ENCODE measurements at regions not wholly inside any gene's neighbourhood (a gene's known extent, or its start where the extent isn't known, plus 50 kb on each side); places are given as distances from the start of the nearest gene placed in this dataset.
A peak's percentile ranks its signal among the peaks of the same experiment; 100 is the strongest.

DNA sequence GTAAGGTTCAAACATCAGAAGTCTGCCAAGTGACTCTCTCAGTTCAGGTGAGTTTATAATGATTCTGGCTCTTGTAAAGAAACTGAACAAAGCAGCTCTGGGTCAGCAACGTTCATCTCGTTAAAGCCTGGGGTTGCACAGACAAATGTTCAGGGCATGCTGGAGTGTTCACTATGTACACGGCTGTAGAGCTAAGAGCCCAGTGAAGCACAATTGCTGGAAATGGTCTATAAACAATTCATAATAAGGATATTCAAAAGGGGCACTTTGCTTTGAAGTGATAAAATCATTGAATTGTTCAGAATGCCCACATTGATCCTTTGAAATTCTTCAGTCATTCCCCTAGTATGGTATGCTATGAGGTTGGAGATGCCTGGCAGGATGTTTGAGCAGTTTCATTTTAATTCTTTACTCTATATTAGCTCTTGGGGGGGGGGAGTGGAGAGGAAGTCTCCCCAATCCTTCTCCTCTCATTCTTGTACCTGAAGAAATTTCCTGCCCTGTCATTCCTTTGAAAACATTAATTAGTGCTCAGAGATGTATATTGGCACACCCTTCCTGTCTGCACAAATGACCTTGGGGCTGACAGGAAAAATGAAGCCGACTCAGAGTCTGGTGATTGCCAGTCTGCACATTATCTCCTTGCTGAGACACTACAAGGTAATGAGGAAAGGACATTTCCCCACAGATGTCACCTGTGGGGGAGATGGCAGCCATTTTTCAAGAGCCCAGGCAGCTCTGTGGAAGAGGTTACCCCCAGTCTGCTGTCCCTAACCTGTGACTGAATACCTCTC is 145.5 kb downstream of the DLEU7 start:
- no peak for ATAC-seq

DNA sequence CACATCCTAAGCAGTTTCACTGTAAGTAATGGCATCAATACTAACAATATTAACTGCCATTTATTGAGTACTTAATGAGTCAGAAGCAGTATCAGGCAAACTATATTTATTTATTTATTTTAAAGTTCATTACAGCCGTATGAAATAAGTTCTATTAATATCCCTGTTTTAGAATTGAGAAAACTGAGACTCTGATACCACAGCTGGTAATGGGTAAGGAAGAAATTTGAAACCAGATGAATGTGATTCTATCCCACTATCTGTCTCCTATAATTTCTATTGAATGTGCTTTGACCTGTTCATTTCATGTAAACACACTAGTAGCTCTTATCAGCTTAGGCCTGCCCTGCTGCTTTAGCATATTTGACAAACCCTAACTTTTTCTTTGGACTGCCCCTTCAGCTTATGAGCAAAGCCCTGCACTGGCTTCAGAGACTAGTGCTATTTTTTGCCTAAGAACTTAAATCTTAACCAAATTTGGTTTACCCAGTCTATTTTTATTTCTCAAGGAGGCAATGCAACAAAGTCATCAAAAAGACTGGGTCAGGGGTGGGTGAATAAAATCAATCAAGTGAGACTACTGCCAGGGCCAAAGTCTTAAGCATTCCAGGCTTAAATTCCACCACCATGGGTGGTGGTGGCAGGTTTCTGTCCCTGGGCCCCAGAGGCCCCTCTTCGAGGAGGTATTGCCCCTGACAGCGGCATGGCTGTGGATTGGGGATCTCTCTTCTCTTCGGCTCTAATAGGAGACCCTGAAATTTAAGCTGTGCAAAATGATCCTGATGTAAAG is 143.4 kb downstream of the DLEU7 start:
- no peak for ATAC-seq

DNA sequence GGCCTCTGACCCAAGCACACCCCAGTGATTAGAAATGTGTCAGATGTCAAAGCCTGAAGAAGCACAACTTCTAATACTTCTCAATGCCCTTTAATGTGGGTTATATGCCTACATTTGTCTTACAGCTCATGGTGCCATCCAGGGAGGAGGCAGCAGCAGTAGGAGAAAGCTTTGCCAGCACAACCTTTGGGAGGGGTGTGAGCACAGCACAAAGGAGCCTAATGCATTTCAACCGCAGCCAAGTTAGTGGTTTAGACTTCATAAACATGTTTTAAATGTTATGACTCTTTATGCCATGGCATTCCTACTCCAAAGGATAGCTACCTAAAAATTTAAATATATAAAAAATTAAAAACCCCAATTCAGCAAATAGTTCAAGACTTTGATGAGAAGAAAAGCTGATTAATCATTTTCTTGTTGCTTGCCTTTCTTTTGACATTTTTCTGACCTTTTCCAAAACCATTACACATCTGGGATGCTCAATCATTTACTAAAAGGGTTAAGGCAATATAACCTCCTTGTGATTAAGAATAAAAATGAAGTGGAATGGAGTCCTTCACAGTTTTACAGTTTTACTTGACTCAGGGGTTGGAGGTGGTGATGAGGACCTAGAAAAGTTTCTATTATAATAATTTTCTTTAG is 142.7 kb downstream of the DLEU7 start:
- ATAC-seq: no peak

DNA sequence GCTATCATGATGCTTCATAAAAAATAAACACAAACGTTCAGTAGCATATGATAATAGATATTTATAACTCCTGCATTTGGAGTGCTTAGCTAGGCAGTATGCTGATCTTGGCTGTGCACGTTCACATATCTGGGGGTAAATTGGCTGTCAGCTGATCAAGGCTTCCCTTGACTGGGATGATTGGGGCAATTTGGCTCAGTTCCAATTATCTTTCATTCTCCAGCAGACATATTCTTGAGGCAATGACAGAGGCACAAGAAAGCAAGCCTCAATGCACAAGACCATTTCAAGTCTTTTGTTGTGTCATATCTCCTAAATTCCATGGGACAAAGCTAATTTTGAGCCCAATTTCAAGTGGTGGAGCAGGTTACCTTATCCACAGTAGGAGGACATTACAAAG is 142.0 kb downstream of the DLEU7 start:
- no peak for ATAC-seq

DNA sequence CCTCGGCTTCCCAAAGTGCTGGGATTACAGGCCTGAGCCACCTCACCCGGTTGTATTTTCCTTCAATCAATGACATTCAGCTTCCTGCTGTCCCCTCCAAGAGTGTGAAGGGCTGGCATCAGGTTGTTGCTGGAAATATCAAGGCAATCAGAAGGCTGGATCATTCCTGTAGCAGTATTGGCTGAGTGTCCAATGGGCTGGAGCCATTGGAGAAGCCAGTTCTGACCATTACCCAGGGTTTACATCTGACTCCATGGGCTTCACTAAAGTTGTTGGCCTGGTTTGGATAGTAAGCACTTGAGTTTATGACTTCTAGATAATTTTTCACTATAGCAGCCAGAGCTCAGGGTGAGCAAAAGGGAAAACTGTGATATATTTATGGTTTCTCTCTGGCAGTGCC is 137.0 kb downstream of the DLEU7 start:
- ATAC-seq: no peak

DNA sequence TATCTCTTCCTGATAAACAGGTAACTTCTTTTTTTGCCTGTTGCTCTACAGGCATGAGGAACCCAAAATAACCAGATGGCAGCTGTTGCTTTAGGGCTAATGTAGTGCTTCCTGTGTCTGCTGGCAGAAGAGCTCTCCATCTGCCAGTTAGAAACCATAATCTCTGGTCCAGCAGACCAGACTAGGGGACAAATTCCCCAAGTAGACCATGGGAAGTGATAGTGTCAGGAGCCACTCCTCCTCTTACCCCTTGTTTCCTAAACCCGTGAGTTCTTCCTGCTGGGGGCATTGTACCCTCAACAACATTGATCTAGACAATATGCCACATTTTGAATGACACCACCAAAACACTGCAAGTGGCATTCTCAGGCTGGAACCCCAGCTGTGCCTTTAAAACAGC is 135.9 kb downstream of the DLEU7 start:
- no peak for ATAC-seq

DNA sequence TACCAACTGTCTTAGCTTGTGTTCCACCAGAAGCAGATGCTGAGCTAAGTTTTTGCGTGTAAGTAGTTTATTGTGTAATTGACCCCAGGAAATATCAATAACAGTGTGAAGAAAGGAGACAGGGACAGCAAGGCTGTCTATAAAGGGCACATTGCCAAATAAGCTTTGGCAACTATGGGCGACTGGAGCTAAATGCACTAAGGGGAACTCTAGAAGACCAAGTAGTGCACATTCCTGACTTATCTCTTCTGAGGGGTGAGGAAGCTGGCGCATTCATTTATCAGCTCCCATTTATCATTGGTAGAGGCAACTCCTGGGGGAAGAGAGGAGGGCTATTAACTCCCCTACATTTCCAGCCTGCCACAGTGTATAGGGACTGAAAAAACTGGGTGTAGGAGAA is 135.0 kb downstream of the DLEU7 start:
- ATAC-seq: no peak

DNA sequence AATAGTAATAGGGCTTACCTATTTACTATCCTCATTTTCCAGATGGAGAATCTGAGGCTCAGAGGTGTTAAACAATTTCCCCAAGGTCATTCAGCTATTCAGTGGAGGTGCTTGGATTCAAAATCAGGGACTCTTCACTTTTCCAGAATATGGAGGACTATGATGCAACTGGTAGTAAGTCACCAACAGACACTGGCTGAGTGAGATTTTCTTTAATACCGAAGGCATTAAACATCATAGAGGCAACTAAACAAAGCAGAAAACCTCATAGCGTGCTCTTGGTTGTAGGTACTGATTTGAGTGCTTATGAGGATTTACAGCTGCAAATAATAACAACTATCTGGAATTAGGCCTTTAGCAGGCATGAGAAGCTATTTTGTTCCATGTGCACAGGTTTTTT is 134.4 kb downstream of the DLEU7 start:
- ATAC-seq: no peak

DNA sequence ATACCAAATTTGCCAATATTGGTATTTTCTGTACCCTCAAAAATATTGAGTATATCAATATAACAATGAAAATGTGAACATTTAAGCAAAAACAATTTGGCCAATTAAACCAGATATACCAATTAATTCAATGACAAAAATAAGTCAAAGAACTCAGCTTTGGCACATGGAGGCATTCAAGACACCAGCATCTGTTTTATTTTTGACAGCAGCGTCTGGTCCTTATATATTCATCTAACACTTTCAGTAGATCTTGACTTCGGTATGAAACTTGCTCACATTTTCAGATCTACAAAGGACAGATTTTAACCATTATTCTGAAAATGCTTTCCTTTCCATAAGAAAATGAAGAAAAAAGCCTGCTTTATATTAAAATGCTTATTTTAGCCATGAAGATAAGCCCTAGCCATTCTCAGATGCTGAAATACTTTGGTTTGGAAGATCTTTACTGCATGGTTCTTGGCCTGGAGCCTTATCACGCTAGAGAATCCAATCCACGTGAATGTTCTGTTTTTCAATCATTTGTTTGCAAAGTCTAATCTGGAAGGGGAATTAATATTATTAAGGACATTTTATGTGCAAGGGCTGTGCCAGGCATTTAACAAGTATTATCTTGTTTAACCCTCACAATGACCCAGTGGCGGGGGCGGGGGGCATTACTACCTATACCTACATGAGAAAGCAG is 132.2 kb downstream of the DLEU7 start:
- no peak for ATAC-seq

DNA sequence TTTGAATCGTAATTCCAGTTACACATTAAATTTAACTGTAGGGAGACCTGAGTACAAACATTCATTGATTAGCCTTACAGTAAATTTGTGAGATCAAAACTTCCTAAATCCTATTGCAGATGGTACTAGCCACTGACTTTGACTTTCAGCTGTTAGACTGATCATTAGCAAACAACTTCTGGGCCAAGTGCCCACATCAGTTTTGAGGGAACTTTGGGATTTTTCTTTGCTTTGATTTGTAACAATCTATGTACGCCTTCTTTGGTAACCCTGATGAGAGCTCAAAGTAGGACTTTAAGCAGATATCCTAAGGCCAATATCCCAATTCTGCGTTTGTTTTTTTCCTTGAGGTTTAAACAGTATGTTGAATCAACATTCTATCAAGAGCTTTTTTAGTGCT is 131.5 kb downstream of the DLEU7 start:
- no peak for ATAC-seq

DNA sequence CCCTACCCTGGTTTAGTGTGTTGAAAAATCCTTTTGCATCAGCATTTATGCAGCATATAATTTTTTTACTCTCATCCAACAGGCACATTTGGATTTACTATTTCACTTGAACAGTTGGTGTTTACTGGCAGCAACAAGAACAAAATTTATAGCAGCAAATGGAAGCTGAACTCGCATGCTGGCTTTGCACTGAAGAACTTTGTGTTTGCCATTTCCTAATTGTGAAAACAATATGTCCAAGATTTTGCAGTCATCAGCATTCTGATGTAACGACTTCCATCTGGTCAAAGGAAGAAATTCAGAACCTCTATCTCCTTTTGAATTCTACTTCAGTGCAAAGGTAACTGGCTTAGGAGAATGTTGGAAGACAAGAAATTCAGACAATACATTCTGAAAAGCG is 131.0 kb downstream of the DLEU7 start:
- no peak for ATAC-seq

DNA sequence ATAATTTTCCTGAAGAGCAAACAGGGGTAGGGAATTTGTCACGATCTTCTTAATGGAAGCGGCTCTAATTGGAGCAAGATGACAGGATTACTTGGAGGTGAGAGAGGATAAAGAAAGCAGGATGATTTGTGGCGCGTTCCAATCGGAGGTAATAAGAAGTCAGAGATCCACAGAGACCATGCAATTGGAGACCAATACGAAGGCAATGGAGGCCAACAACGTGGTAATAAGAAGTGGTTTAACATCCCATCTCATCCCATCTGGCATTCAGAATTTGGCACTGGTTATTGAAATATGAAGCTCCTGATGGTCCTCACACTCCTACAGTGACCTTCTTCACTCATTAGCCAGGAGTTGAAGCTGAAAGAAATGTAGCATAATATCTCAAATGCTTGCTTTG is 130.6 kb downstream of the DLEU7 start:
- no peak for ATAC-seq

DNA sequence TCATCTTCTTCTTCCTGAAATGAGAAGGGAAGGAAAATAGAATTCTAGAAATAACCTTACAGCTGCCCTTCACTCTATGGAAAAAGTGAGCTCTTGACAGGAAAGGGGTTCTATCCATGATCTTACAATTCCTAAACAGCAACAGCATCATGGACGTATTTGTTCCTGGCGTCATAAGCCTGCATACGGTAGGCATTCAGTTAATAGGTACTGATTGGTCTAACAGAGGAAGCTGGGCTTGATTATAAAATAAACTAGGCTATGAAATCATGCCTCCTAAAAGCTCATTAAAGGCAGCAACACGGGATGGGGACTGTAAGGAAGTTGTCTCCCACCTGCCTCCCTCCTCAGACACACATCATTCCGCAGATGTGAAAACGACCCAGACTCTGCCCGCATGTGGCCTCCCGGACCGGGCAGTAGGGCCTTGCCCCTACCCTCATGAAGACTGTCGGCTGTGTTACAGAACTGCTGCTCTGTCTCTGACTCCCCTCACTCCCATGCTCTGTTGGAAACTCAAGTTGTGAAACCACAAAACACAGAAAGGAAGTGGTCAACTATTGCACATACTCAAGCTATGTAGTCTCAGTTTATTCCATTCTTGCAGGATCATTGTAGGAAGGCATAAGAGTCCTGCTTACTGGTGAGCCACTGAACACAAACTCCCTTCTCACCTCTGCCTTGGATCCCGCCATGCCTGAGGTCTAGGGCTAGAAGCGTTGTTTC is 129.8 kb downstream of the DLEU7 start:
- peak; percentile 87 to 88 for ATAC-seq

DNA sequence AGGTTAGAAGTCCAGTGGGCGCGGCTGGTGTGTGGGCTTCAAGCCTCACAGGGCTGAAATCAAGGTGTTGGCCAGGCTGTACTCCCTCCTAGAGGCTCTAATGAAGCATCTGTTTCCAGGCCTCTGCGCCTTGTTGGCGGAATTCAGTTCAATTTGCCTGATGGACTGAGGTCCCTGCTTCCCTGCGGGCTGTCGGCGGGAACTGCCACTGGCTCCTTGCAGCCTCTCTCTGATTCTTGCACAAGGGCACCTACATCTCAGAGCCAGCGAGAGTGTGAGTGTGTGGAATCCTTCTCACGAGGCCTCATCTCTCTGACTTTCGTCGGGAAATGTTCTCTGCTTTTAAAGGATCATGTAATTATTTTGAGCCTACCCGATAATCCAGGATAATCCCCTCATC is 128.6 kb downstream of the DLEU7 start:
- no peak for ATAC-seq

DNA sequence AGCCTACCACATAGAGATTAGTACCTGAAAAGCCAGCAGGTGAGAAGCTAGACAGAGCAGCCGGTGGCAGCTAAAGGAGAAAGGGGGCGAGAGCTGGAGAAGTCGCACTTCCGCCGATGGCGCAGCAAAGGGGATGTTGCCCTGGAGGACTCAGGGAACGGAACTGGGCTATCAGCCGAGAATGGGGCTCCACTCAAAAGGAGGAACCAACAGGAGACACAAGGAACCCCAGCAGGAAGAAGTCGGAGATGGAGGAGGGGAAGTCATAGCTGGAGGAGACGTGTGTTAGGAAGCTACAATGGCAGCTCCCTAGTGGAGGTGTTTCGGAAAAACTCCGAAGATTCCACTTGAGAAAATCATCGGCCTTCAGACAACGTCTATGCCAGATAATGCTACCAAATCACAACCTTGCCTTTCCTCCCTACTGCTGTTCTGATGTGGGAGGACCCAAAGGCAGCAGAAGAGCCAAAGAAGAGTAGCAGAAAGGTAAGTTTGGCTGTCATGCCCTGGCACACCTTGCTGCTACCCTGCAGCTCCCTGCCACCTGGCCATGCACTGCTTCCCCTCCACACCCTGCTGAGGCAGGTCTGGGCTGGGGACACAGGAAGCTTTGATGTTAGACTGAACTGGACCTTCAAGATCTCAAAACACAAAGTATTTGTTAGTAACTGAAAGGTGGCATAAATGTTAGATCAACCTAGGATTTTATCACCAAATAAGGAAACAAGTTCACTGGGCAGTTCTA is 127.9 kb downstream of the DLEU7 start:
- no peak for ATAC-seq

DNA sequence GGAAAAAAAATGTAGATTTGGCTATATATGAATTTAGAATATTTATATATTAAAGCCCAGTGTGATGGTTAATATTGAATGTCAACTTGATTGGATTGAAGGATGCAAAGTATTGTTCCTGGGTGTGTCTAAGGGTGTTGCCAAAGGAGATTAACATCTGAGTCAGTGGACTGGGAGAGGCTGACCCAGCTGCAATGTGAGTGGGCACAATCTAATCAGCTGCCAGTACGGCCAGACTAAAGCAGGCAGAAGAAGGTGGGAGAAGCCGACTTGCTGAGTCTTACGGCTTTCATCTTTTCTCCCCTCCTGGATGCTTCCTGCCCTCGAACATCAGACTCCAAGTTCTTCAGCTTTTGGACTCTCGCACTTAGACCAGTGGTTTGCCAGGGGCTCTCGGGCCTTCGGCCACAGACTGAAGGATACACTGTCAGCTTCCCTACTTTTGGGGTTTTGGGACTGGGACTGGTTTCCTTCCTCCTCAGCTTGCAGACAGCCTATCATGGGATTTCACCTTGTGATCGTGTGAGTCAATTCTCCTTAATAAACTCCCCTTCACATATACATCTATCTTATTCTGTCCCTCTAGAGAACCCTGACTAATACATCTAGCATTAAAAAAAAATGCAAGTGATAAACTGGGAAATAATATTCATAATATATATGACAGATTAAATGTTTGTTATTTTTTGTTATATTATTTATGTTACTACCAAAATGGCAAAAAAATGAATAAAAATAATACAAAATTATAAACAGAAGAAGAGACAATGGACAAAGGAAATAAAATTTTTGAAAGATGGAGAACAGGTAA is 122.4 kb downstream of the DLEU7 start:
- no peak for ATAC-seq

DNA sequence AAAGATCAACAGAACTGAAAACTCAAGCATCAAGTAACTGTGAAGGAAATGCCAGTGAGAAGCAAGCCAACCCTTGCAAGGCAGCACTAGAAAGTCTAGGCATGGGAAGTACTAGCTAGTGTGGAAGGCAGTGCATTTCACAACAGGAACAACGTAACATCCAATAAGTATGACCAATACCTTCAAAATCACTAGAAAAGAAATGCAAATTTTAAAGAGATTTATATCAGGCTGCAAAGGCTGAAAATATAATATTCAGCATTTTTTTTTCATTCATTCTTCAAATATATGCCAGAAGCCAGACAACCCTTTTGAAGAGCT is 121.9 kb downstream of the DLEU7 start:
- no peak for ATAC-seq

DNA sequence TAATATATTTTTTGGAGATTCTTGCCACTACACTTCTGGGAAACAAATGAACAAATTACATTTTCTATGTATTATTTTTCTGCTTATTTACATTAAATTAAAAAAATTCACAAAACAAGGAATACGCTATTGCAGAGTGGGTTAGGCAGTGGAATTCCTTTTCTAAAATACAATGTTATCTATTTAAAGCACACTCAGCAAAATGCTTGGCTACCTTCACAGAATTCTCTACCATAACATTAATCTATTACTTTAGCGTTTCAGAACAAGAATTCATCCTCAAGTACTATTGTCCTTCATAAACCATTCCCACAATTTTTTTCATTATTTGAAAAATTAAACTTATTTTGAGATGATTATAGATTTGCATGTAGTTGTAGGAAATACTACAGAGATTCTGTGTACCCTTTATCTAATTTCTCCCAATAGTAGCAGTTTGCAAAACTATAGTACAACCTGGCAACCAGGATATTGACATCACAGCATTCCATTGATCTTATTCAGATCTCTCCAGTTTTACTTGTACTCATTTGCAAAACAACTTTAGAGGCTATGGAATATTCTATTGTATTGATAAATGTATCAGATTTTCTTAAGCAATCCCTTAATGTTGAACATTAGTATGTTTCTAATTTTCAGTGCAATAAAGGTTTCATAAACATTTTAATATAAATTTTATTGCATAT is 120.9 kb downstream of the DLEU7 start:
- ATAC-seq: no peak

DNA sequence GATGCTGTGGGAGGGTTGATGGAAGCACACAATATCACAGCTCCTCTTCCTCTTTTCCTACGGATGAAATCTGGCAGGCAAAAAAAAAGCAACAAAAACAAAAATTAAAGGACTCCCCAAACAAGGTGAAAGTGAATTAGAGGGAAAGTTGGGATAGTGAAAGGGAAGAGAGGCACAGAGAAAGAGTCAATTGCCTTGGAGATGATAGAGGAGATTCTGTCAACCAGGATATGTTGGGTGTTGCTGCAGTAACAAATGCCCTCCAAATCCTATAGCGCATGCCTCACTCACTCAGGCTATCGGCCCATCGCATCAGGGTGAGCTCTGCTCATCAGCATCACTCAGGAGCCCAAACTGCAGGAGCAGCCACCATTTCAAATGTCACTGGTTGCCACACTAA is 119.1 kb downstream of the DLEU7 start:
- no peak for ATAC-seq

DNA sequence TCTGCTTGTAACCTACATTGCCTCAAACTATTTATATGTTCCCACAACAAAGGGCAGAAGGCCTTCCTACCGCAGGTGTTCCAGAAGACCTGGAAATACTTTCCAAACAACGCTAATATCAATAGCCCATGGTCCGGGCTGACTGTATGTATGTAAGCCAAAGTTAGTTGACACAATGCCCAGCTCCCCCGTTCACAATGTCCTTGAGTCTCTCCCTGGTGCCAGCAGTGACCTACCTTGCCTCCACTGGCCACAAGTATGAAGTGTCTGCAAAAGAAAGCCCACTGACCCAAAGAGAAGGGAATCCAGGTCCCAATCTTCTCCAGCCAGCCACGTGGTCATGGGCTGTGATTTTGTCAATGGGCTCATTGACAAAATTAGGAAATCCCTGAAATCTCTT is 118.6 kb downstream of the DLEU7 start:
- ATAC-seq: no peak

DNA sequence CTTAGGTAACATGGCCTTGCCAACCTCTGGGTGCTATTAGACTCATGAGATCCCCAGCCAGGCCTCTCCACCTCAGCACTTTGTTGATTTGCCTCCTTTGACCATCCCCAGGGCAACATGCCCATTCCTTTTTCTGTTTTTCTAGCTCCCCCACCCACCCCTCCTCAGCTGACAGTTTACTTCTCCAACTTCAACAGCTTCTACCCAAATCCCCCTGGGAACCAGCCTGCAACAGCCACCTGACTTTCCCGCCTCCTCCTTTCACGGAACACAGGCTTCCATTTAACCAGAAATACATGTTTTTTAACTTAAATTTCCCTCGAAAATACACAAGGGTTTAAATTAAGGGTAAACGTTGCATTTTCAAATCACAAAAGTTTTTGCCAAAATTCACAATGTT is 117.3 kb downstream of the DLEU7 start:
- ATAC-seq: no peak
